Transverse colon (tissue), 4 donors: ENCODE measurements at regions not wholly inside any gene's neighbourhood (a gene's known extent, or its start where the extent isn't known, plus 50 kb on each side); places are given as distances from the start of the nearest gene placed in this dataset.

ENCODE experiments used
- DNase-seq: peaks from one replicate; pipeline ENCODE4 v3.0.0-alpha.2; 2019
- H3K27ac ChIP-seq, 4 donors: fragments of 200-600 bp; sonication (generic); 2 replicates each; pipeline ENCODE4 v1.5.1; 2016 to 2018; ENCODE audit warnings: inconsistent platforms in 4 of 4
- H3K27me3 ChIP-seq: fragments of 200-600 bp; sonication (generic); 2 replicates; pipeline ENCODE4 v1.5.1; 2017; ENCODE audit warnings: inconsistent platforms
- H3K36me3 ChIP-seq, 4 donors: fragments of 200-600 bp; sonication (generic); 2 replicates each; pipeline ENCODE4 v1.5.1; 2017 to 2019; ENCODE audit warnings: inconsistent platforms in 4 of 4
- H3K4me1 ChIP-seq, 4 donors: fragments of 200-600 bp; sonication (generic); 2 replicates each; pipeline ENCODE4 v1.5.1; 2017 to 2020; ENCODE audit warnings: inconsistent platforms in 4 of 4
- H3K4me3 ChIP-seq, 4 donors: fragments of 200-600 bp; sonication (generic); 1 replicate in 1 of 4; 2 replicates in 3 of 4; pipeline versions ENCODE4 v1.5.1 to v1.6.1; 2017 to 2019; ENCODE audit warnings: inconsistent platforms in 4 of 4
- H3K9me3 ChIP-seq, 2 donors: fragments of 200-600 bp; sonication (generic); 2 replicates each; pipeline ENCODE4 v1.5.1; 2017 to 2019; ENCODE audit warnings: inconsistent platforms in 2 of 2
- EP300 ChIP-seq: sonication (generic); formaldehyde crosslinking; IDR thresholded peaks from one replicate; pipeline ENCODE4 v1.6.1; 2017; ENCODE audit warnings: antibody characterized with exemption, low read depth
- POLR2A ChIP-seq: fragments of 450-650 bp; IDR thresholded peaks from one replicate; pipeline ENCODE4 v1.6.1; 2016; ENCODE audit warnings: antibody characterized with exemption, mild to moderate bottlenecking, moderate library complexity
- POLR2AphosphoS5 ChIP-seq, 3 donors: sonication (generic); formaldehyde crosslinking; IDR thresholded peaks; one replicate each; pipeline ENCODE4 v1.6.1; 2016; ENCODE audit warnings: antibody characterized with exemption in 3 of 3
- WGBS, 2 donors: methylation state at CpG; one replicate each; pipeline ENCODE4 v1.1.5; 2018; ENCODE audit warnings: low coverage in 1 of 2; 5-methylcytosine and 5-hydroxymethylcytosine counted together
- in situ Hi-C, 4 donors: fragments of 200-750 bp; cut with MboI; loops; one replicate each; pipeline versions ENCODE4 v1.15.0 to v1.15.1; 2017; ENCODE audit warnings: low sequenced_read_pairs in 3 of 4, low pct_ligation_motif_present in 1 of 4, low pct_unique_long_range_greater_than_20kb in 1 of 4
- intact Hi-C: fragments of 100-400 bp; cut with DNase I; formaldehyde crosslinking; loops from one replicate; pipeline ENCODE4 v1.15.1; 2023; ENCODE audit warnings: low total_unique reads
- TF ChIP-seq, protein P1 (sequence below), 5 experiments: fragments of 200-600 bp in 3 of 5; fragments of 450-650 bp in 2 of 5; sonication (generic) in 3 of 5; IDR thresholded peaks; 1 replicate in 2 of 5; 2 replicates in 3 of 5; pipeline ENCODE4 v1.5.1; 2016 to 2017; ENCODE audit warnings: antibody characterized with exemption in 5 of 5, inconsistent platforms in 3 of 5, mild to moderate bottlenecking in 2 of 5, moderate library complexity in 1 of 5

DNA sequence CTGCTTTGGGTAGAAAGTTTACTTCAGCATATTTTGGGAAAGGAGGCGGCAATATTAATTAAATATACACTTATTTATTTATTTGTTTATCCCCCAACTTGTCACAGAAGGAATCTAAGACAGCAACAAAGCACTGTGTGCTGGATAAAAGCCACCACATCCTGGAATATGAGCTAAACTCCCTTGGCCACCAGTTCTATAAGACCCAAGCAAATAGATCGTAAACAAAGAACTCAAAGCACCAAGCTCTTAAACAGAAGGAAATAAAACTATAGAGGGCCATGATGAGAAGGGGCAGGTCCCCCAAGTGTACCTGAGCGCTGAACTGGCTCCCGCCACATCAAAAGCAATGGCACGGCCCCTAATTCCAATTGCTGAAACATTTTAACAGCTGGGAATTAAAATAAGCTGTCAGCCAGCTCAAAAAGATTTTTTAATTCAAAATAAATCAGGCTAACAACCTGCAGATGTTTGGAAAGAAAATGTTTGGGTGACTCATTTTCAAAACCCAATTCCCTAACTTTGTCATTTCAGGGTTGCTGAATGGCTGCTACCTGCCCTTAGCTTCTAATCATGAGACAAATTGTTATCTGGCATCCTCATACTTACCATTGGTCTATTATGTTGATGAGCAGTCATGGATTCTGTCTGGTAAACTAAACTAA is 127.1 kb downstream of the SLC30A10 start:
- TF ChIP-seq EP300 (no peak), POLR2A (no peak), POLR2AphosphoS5 (IDR thresholded peaks at IDR 0.05) (no peak)
- TF ChIP-seq, protein P1, sequence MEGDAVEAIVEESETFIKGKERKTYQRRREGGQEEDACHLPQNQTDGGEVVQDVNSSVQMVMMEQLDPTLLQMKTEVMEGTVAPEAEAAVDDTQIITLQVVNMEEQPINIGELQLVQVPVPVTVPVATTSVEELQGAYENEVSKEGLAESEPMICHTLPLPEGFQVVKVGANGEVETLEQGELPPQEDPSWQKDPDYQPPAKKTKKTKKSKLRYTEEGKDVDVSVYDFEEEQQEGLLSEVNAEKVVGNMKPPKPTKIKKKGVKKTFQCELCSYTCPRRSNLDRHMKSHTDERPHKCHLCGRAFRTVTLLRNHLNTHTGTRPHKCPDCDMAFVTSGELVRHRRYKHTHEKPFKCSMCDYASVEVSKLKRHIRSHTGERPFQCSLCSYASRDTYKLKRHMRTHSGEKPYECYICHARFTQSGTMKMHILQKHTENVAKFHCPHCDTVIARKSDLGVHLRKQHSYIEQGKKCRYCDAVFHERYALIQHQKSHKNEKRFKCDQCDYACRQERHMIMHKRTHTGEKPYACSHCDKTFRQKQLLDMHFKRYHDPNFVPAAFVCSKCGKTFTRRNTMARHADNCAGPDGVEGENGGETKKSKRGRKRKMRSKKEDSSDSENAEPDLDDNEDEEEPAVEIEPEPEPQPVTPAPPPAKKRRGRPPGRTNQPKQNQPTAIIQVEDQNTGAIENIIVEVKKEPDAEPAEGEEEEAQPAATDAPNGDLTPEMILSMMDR (IDR thresholded peaks at IDR 0.05): no peak
- in situ Hi-C loops: loop anchor here in 3 of 4 donors (25.0 kb wide), 1 partner anchor 1464 kb away; the partner anchor contains the start of gene TGFB2 (in 3 of the 3)
- H3K27ac ChIP-seq: no peak overlapping the region
- no peaks in the 10 kb centered on the region for H3K9me3 ChIP-seq
- H3K4me1 ChIP-seq: no peaks in the 10 kb centered on the region
- WGBS, 2 donors: 42 to 61% methylated on average over 5 of the region's 5 CpGs
- intact Hi-C loops: no loop called here
- no peak for DNase-seq
- no peaks in the 10 kb centered on the region for H3K27me3 ChIP-seq
- no peaks in the 10 kb centered on the region for H3K36me3 ChIP-seq
- H3K4me3 ChIP-seq: no peak overlapping the region

DNA sequence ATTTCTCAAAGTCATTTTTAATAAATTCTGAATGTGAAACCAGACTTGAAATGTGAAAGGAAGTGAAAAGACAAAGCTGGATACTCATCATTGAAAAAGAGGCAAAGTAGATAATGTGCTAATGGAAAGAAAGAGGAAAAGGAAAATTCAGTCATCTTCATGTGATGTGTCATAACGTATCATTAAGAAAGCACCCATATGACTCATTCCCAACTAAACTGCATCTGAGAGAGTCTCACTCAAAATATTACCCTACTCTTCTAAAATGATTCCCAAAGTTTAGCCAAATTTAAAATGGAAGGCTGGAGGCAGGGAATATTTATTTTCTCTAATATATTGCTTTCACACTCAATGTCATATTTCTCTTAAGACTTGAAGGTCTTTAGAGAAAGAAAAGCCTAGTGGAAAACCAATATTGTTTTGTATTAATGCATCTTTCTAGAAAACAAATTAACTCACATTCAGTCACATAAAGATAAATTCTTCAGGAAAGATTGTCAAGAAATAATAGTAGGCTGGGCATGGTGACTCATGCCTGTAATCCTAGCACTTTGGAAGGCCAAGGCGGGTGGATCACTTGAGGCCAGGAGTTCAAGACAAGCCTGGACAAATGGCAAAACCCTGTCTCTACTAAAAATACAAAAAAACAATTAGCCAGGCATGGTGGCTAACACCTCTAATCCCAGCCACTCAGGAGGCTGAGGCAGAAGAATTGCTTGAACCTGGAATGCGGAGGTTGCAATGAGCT is 129.9 kb downstream of the SLC30A10 start:
- no peak overlapping the region for H3K4me3 ChIP-seq
- no peaks in the 10 kb centered on the region for H3K9me3 ChIP-seq
- H3K4me1 ChIP-seq: no peaks in the 10 kb centered on the region
- TF ChIP-seq, protein P1 (IDR thresholded peaks at IDR 0.05): no peak
- TF ChIP-seq POLR2A (no peak), EP300 (no peak), POLR2AphosphoS5 (IDR thresholded peaks at IDR 0.05) (no peak)
- intact Hi-C loops: no loop called here
- H3K27ac ChIP-seq: no peak overlapping the region
- 44 to 70% methylated on average over 2 to 3 of the region's 3 CpGs for WGBS, 2 donors
- in situ Hi-C loops: no loop called here
- DNase-seq: no peak
- H3K36me3 ChIP-seq: no peaks in the 10 kb centered on the region
- no peaks in the 10 kb centered on the region for H3K27me3 ChIP-seq

DNA sequence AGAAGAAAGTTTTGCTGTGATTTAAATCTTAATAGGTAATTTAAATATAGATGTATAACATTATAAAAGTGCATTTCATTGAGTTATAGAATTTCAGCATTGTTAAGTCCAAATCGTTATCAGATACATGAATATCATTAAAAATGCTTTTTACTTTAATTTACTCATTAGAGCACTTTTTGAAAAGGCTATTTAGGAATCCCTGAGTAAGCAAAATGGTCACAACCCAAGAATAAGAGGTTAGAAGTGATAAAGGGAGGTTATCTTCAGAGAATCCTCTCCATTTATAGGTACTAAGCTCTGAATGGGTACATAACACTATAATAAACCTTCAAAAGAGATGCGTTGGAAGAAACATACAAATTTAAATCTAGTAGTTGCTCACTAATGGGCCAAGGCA is 130.7 kb downstream of the SLC30A10 start:
- Histone ChIP-seq H3K4me3 (no peak overlapping the region), H3K27me3 (no peaks in the 10 kb centered on the region), H3K36me3 (no peaks in the 10 kb centered on the region), H3K4me1 (no peaks in the 10 kb centered on the region), H3K27ac (no peak overlapping the region), H3K9me3 (no peaks in the 10 kb centered on the region)
- intact Hi-C loops (no loop called here), in situ Hi-C loops (no loop called here)
- WGBS, 2 donors: 70 to 71% methylated on average over 2 of the region's 2 CpGs
- no peak for DNase-seq
- no peak for TF ChIP-seq EP300
- no peak for TF ChIP-seq POLR2A
- TF ChIP-seq, protein P1 (IDR thresholded peaks at IDR 0.05): no peak
- TF ChIP-seq POLR2AphosphoS5 (IDR thresholded peaks at IDR 0.05): no peak

DNA sequence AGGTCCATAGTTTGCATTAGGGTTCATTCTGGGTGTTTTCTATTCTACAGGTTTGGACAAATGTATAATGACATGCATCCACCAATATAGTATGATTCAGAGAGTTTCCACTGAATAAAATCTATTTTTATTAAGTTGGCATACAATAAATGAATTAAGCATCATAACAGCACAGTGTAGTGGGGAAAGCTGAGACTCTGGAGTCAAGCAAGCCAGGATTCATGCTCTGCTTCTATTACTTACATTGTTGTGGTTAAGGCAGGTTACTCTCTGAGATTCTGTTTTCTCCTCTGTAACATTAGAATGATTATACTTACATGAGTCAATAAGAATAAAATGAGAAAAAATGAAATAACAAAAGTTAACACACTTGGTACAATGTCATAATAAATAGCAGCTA is 131.3 kb downstream of the SLC30A10 start:
- Histone ChIP-seq H3K27ac (no peak overlapping the region), H3K9me3 (no peaks in the 10 kb centered on the region), H3K36me3 (no peaks in the 10 kb centered on the region), H3K4me1 (no peaks in the 10 kb centered on the region), H3K4me3 (no peak overlapping the region), H3K27me3 (no peaks in the 10 kb centered on the region)
- in situ Hi-C loops: no loop called here
- intact Hi-C loops: no loop called here
- no peak for DNase-seq
- no peak for TF ChIP-seq POLR2AphosphoS5 (IDR thresholded peaks at IDR 0.05)
- no peak for TF ChIP-seq EP300
- TF ChIP-seq, protein P1 (IDR thresholded peaks at IDR 0.05): no peak
- no peak for TF ChIP-seq POLR2A
